ENCODE measurements at regions not wholly inside any gene's neighbourhood (a gene's known extent, or its start where the extent isn't known, plus 50 kb on each side); places are given as distances from the start of the nearest gene placed in this dataset.

- no peak for DNase-seq
These were observed 72.5 kb upstream of the KCNMA1 start for GRCh38 chr10:77710081-77710551.

DNA sequence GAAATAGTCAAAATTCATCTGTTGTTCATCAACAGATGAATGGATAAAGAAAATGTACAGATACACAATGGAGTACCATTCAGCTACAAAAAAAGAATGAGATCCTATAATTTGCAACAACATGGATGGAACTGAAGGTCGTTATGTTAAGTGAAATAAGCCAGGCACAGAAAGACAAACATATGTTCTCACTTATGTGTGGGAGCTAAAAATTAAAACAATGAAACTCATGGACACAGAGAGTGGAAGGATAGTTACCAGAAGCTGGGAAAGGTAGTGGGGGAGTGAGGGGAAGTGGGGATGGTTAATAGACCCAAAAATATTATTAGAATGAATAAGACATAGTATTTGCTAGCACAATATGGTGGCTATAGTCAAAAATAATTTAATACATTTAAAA lies 70.0 kb upstream of the KCNMA1 start:
- no peak for DNase-seq

- no peak for DNase-seq
These were observed 64.6 kb upstream of the KCNMA1 start for GRCh38 chr10:77702166-77702565.

DNA sequence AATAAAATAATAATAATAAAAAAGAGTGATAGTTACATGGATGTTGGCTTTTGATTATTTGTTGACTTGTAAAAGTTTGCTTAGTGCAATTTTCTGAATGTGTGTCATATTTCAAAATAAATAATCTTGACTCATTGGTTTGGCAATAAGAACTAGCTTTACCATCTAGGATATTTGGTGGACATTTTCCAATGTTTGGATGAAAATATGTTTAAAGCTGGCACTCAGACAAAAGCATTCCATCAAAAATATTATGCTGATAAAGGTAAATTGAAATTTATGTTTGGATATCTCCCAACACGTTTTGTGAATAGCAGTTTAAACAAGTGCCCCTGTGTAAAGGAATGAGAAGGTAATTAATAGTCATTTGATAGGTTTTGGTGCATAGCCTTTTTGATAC lies 62.5 kb upstream of the KCNMA1 start:
- DNase-seq, result no peak

DNA sequence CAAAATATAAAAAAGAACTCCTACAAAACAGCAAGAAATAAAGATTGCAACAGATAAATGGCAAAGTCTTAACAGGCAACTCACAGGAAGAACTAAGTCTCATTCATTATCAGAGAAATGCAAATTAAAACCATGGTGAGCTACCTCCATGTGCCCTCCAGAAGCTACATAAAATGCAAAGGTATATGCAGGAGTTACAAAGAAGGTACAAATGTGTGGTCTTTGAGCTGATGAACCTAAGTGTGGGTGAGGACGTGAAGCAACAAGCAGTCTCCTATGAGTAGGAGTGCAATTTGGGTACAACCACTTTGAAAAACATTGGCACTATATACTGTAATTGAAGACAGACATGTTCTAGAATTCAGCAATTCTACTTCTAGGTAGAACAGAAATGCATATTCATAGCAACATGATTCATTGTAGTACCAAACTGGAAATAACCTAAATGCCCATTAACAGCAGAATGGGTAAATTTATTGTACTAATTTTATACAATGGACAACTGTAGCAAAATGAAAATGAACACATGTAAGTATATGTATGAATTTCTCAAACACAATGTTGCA lies 61.6 kb upstream of the KCNMA1 start:
- DNase-seq, result no peak

GRCh38 chr10:77698267-77698931 lies 60.8 kb upstream of the KCNMA1 start:
- no peak for DNase-seq

- no peak for DNase-seq
These were observed 59.0 kb upstream of the KCNMA1 start for GRCh38 chr10:77696584-77696983.

- DNase-seq, result no peak
These were observed 57.6 kb upstream of the KCNMA1 start for GRCh38 chr10:77695186-77695585.

- DNase-seq, result no peak
These were observed 55.2 kb upstream of the KCNMA1 start for GRCh38 chr10:77692782-77693181.

GRCh38 chr10:77689339-77689738 lies 51.7 kb upstream of the KCNMA1 start:
- DNase-seq, result no peak

GRCh38 chr10:77687621-77688020 lies 50.0 kb upstream of the KCNMA1 start:
- DNase-seq, result no peak

Data from activated CD4-positive, CD25-positive, alpha-beta regulatory T cell treated with anti-CD3 and anti-CD28 coated beads, Interleukin-2, amount 50 U/mL, for 72 hours (primary cell).